Peyer's patch (tissue), 4 donors: ENCODE measurements at regions not wholly inside any gene's neighbourhood (a gene's known extent, or its start where the extent isn't known, plus 50 kb on each side); places are given as distances from the start of the nearest gene placed in this dataset.

Experiments
- POLR2A ChIP-seq, 2 donors: fragments of 450-650 bp; IDR thresholded peaks; one replicate each; pipeline ENCODE4 v1.5.1; 2017; ENCODE audit warnings: antibody characterized with exemption in 2 of 2, mild to moderate bottlenecking in 2 of 2, moderate library complexity in 2 of 2
- TF ChIP-seq, protein P1 (sequence below), 6 experiments: fragments of 450-650 bp in 4 of 6; fragments of 200-600 bp in 2 of 6; sonication (generic) in 1 of 6; IDR thresholded peaks; one replicate each; pipeline ENCODE4 v1.5.1; 2017 to 2019; ENCODE audit warnings: antibody characterized with exemption in 6 of 6, mild to moderate bottlenecking in 3 of 6, moderate library complexity in 1 of 6

DNA sequence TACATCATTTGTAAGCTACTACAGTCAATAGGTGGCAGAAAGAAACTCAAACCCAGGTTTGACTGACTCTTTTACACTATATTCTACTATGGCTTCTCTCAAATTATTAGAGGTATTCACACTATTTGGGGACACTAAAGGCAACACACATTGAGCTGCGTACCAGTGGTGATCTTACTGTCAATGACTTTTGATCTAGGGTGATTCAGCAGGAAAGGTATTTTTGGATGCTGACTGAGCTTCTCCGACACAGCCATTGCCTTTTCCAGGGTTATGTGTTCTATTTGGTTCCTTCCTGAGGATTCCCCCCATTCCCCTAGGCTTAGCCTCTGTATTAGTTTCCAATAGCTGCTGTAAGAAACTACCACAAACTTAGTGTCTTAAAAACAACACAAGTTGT is 73.2 kb upstream of the JAK1 start:
- TF ChIP-seq, protein P1, sequence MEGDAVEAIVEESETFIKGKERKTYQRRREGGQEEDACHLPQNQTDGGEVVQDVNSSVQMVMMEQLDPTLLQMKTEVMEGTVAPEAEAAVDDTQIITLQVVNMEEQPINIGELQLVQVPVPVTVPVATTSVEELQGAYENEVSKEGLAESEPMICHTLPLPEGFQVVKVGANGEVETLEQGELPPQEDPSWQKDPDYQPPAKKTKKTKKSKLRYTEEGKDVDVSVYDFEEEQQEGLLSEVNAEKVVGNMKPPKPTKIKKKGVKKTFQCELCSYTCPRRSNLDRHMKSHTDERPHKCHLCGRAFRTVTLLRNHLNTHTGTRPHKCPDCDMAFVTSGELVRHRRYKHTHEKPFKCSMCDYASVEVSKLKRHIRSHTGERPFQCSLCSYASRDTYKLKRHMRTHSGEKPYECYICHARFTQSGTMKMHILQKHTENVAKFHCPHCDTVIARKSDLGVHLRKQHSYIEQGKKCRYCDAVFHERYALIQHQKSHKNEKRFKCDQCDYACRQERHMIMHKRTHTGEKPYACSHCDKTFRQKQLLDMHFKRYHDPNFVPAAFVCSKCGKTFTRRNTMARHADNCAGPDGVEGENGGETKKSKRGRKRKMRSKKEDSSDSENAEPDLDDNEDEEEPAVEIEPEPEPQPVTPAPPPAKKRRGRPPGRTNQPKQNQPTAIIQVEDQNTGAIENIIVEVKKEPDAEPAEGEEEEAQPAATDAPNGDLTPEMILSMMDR (IDR thresholded peaks at IDR 0.05) = no peak
- no peak for TF ChIP-seq POLR2A (IDR thresholded peaks at IDR 0.05)
